ENCODE measurements at regions not wholly inside any gene's neighbourhood (a gene's known extent, or its start where the extent isn't known, plus 50 kb on each side); places are given as distances from the start of the nearest gene placed in this dataset.

- Mint-ChIP-seq H3K36me3 (ENCODE audit: low read depth) (no peaks in the 10 kb centered on the region), H3K9me3 (no peaks in the 10 kb centered on the region), H3K27me3 (ENCODE audit: low read depth) (peaks cover 42% of the 10 kb centered on the region), H3K4me1 (no peaks in the 10 kb centered on the region), H3K27ac (no peak overlapping the region), H3K4me3 (no peak overlapping the region)
- TF ChIP-seq CTCF (IDR thresholded peaks at IDR 0.05; ENCODE audit: unreplicated experiment in 3 of 3): no peak
Observed at GRCh38 chr1:4980211-4980610, 325.8 kb downstream of the AJAP1 start.

- Mint-ChIP-seq H3K9me3 (peaks cover 3% of the 10 kb centered on the region), H3K4me3 (no peak overlapping the region), H3K27me3 (ENCODE audit: low read depth) (peaks cover 50% of the 10 kb centered on the region), H3K4me1 (no peaks in the 10 kb centered on the region), H3K36me3 (ENCODE audit: low read depth) (no peaks in the 10 kb centered on the region), H3K27ac (no peak overlapping the region)
- TF ChIP-seq CTCF (IDR thresholded peaks at IDR 0.05; ENCODE audit: unreplicated experiment in 3 of 3): no peak
Observed at GRCh38 chr1:4978660-4979390, 324.4 kb downstream of the AJAP1 start.

- H3K36me3 Mint-ChIP-seq (ENCODE audit: low read depth): no peaks in the 10 kb centered on the region
Observed at GRCh38 chr1:4977701-4978100, 323.3 kb downstream of the AJAP1 start.

GRCh38 chr1:4976859-4977440 is 322.5 kb downstream of the AJAP1 start:
- H3K27ac Mint-ChIP-seq: no peak overlapping the region
- no peak for TF ChIP-seq CTCF (IDR thresholded peaks at IDR 0.05; ENCODE audit: unreplicated experiment in 3 of 3)
- peaks cover 3% of the 10 kb centered on the region for H3K9me3 Mint-ChIP-seq
- no peak overlapping the region for H3K4me3 Mint-ChIP-seq
- no peaks in the 10 kb centered on the region for H3K4me1 Mint-ChIP-seq
- H3K36me3 Mint-ChIP-seq (ENCODE audit: low read depth): no peaks in the 10 kb centered on the region
- peaks cover 45% of the 10 kb centered on the region for H3K27me3 Mint-ChIP-seq (ENCODE audit: low read depth)

More at GRCh38 chr1:4977701-4978100, 323.3 kb downstream of the AJAP1 start:
- TF ChIP-seq CTCF (IDR thresholded peaks at IDR 0.05; ENCODE audit: unreplicated experiment in 3 of 3): no peak
- no peaks in the 10 kb centered on the region for H3K4me1 Mint-ChIP-seq
- peaks cover 3% of the 10 kb centered on the region for H3K9me3 Mint-ChIP-seq
- H3K27ac Mint-ChIP-seq: no peak overlapping the region
- peaks cover 45% of the 10 kb centered on the region for H3K27me3 Mint-ChIP-seq (ENCODE audit: low read depth)
- no peak overlapping the region for H3K4me3 Mint-ChIP-seq

- H3K27ac Mint-ChIP-seq: no peak overlapping the region
- peaks cover 39% of the 10 kb centered on the region for H3K27me3 Mint-ChIP-seq (ENCODE audit: low read depth)
- peaks cover 3% of the 10 kb centered on the region for H3K9me3 Mint-ChIP-seq
- no peak for TF ChIP-seq CTCF (IDR thresholded peaks at IDR 0.05; ENCODE audit: unreplicated experiment in 3 of 3)
- H3K4me3 Mint-ChIP-seq: no peak overlapping the region
- no peaks in the 10 kb centered on the region for H3K36me3 Mint-ChIP-seq (ENCODE audit: low read depth)
- H3K4me1 Mint-ChIP-seq: no peaks in the 10 kb centered on the region
Observed at GRCh38 chr1:4975856-4976255, 321.4 kb downstream of the AJAP1 start.
